Jurkat, Clone E6-1 (cell line): ENCODE measurements at regions not wholly inside any gene's neighbourhood (a gene's known extent, or its start where the extent isn't known, plus 50 kb on each side); places are given as distances from the start of the nearest gene placed in this dataset.

ENCODE experiments used
- DNase-seq: peaks from one replicate; pipeline ENCODE4 v3.0.0-alpha.2; 2011; ENCODE audit warnings: low read depth, low spot score
- H3K4me3 ChIP-seq: 2 replicates; pipeline ENCODE4 v1.5.1; 2011; ENCODE audit warnings: mild to moderate bottlenecking, low read length, control low read depth, moderate library complexity

- no peak overlapping the region for H3K4me3 ChIP-seq
Measured at GRCh38 chr14:65946494-65946893, 534.0 kb downstream of the FUT8 start.

GRCh38 chr14:65948302-65948701 lies 535.8 kb downstream of the FUT8 start:
- no peak overlapping the region for H3K4me3 ChIP-seq
- no peak for DNase-seq

More at GRCh38 chr14:65946494-65946893, 534.0 kb downstream of the FUT8 start:
- no peak for DNase-seq

- no peak for DNase-seq
- H3K4me3 ChIP-seq = no peak overlapping the region
Measured at GRCh38 chr14:65949711-65950516, 536.3 kb upstream of the CCDC196 start.

GRCh38 chr14:65954942-65955341 lies 531.2 kb upstream of the CCDC196 start:
- no peak overlapping the region for H3K4me3 ChIP-seq
- DNase-seq = no peak

- no peak overlapping the region for H3K4me3 ChIP-seq
- DNase-seq = no peak
Measured at GRCh38 chr14:65957631-65958205, 528.5 kb upstream of the CCDC196 start.

GRCh38 chr14:65958664-65959562 lies 527.3 kb upstream of the CCDC196 start:
- peak; percentile 57 for DNase-seq
- H3K4me3 ChIP-seq = no peak overlapping the region

- no peak for DNase-seq
- H3K4me3 ChIP-seq = no peak overlapping the region
Measured at GRCh38 chr14:65959563-65960024, 526.6 kb upstream of the CCDC196 start.

DNA sequence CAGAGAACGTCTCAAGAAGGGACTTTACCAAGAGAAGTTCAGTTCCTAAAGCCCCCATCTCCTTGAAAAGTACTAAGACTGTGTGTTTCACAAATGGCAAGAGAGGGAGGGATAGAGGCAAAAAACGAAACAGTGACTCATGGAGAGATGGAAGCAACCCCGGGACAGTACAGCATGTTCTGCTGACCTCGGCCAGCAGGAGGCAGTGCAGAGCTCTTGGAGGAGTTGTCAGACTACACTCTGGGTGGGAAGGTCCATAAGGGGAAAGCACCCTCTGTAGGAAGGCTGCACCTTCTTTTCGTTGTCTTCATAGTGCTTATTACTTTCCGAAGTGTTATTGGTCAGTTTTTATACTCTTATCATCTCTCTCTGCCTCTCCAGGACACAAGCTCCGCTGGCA lies 525.2 kb upstream of the CCDC196 start:
- DNase-seq = peak; percentile 64
- H3K4me3 ChIP-seq = no peak overlapping the region

DNA sequence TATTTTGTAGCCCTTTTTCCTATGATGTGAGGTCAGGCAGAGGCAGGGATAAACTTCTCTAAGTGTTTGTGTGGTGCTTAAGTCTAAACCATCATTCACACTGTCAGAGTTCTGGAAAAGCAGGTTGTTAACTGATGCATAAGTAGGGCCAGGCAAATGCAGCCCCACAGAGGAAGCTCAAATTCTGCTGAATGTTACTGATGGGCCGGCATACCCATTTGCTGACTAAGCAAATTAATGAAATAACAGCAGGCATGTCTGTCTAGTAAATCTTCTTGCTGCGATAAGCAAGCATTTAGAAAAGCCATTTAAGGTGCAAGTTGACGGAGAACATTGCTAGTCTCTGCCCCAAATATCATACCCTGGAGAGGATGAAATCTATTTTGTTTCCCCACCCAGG lies 523.2 kb upstream of the CCDC196 start:
- no peak overlapping the region for H3K4me3 ChIP-seq
- DNase-seq = no peak

DNA sequence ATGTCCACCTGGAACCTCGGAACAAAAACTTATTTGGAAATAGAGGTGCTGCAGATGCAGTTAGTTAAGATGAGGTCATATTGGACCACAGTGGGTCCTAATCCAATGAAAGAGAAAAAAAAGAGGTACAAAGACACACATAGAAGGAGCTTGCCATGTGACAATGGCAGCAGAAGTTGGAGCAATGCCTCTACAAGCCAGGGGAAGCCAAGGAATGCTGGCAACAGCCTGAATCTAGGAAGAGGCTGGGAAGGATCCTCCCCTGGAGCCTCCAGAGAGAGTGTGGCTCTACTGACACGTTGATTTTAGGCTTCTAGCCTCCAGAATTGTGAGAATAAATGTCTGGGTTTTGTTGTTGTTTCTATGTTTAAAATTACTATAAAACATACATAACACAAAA lies 521.8 kb upstream of the CCDC196 start:
- DNase-seq = no peak
- H3K4me3 ChIP-seq = no peak overlapping the region

DNA sequence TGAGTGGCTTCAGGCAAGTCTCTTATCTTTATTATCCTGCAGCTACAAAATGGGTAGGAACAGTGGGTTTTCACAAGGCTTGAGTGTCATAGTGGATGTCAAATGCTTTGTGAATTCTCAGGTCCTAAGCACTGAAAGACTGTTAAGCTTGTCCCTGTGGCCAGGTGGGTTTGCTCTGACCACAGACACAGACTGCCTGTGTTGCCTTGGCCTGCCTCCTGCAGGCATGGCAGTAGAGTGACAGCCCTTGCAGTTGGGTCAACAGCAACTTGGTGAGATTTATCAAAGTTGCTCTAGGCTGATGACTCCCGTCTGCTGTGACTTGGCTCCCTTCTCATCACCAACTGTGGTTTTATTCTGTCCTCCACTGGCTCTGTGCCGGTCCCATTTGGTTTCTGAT lies 520.0 kb upstream of the CCDC196 start:
- no peak overlapping the region for H3K4me3 ChIP-seq
- DNase-seq = no peak

DNA sequence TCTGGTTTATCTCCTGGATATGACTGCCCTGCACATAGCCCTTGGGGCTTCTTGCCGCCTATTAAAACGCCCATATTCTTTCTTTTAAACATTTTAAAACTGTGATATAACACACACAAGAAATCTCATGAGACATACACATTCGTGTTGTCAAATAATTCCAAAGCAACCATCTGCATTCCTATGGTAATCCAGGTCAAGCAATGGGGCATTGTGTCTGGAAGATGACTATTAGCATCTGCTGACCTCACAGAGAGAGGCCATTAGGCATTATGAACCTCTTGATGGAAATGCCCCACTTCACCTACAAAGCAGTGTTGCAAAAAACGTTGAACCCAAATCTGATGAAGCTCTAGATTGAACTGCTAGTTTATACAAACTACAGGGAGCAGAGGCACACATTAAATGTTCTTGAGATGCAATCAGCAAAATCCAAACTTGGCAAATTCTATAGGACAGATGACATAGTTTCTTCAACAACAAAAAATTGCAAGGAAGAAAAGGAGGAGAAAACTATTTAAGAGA lies 513.8 kb upstream of the CCDC196 start:
- no peak overlapping the region for H3K4me3 ChIP-seq
- no peak for DNase-seq

DNA sequence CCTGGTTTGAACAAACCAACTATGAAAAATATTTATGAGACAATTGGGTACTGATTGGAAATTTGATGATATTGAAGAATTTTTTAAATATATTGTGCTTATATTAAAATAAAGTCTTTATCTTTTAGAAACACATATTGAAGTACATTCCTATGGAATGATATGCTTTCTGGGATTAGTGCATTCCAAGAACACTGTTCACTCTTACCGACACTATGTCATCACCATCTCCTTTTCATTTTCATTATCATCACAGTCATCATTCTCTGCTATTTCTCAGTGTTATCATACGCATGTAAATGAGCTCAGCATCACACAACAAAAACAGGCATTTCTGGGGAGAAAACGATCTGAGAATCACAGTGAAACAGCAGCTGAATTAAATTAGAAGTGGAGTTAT lies 513.3 kb upstream of the CCDC196 start:
- DNase-seq = no peak
- H3K4me3 ChIP-seq = no peak overlapping the region

GRCh38 chr14:65975865-65976264 lies 510.3 kb upstream of the CCDC196 start:
- no peak for DNase-seq
- no peak overlapping the region for H3K4me3 ChIP-seq

- no peak for DNase-seq
- H3K4me3 ChIP-seq = no peak overlapping the region
Measured at GRCh38 chr14:65976761-65977404, 509.3 kb upstream of the CCDC196 start.

GRCh38 chr14:65981192-65981843 lies 504.9 kb upstream of the CCDC196 start:
- DNase-seq = no peak
- no peak overlapping the region for H3K4me3 ChIP-seq

DNA sequence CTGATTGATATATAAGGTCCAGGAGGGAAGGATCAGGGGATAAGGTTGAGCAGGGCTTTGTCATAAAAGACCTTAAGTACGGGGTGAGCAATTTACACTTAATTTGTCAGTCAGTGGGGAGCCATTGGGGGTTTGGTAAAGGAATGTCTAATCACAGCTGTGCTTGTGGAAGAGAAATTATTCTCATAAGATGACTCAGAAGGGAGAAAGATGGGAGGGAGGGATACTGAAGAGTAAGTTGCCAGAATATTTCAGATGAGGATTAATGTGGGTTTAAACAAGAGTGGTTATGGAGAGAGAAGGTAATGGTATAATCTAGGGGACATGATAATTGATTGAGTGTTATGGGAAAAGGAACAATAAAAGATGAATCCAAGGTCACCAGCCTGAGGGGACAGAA lies 500.1 kb upstream of the CCDC196 start:
- H3K4me3 ChIP-seq = no peak overlapping the region
- no peak for DNase-seq

DNA sequence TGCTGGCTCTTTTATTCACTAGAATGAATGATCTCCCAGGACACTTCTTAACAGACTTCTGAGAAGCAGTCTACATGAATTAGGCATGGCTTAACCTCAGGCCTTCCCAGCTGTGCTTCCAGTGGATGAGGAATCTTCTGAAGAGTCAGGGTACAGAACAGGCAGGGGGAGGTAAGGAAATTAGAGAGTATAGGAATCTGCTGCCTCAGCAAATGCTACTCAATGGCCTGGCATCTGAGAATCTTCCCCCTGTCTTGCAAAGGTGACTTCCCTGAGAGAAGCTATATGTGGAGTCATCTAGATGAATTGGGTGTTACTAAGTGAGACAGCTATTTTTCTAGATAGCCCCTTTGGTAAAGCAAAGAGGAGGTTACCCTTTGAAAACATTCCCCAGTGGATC lies 496.2 kb upstream of the CCDC196 start:
- DNase-seq = no peak
- no peak overlapping the region for H3K4me3 ChIP-seq

GRCh38 chr14:65991104-65991503 lies 495.1 kb upstream of the CCDC196 start:
- no peak overlapping the region for H3K4me3 ChIP-seq
- no peak for DNase-seq
